ENCODE measurements at regions not wholly inside any gene's neighbourhood (a gene's known extent, or its start where the extent isn't known, plus 50 kb on each side); places are given as distances from the start of the nearest gene placed in this dataset.
A peak's percentile ranks its signal among the peaks of the same experiment; 100 is the strongest.

GRCh38 chr13:99752373-99752772 lies 219.2 kb downstream of the ZIC5 start:
- TF ChIP-seq, protein P1, sequence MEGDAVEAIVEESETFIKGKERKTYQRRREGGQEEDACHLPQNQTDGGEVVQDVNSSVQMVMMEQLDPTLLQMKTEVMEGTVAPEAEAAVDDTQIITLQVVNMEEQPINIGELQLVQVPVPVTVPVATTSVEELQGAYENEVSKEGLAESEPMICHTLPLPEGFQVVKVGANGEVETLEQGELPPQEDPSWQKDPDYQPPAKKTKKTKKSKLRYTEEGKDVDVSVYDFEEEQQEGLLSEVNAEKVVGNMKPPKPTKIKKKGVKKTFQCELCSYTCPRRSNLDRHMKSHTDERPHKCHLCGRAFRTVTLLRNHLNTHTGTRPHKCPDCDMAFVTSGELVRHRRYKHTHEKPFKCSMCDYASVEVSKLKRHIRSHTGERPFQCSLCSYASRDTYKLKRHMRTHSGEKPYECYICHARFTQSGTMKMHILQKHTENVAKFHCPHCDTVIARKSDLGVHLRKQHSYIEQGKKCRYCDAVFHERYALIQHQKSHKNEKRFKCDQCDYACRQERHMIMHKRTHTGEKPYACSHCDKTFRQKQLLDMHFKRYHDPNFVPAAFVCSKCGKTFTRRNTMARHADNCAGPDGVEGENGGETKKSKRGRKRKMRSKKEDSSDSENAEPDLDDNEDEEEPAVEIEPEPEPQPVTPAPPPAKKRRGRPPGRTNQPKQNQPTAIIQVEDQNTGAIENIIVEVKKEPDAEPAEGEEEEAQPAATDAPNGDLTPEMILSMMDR (conservative IDR thresholded peaks at IDR 0.05): no peak
- WGBS (ENCODE audit: extremely low coverage, insufficient read length, low lambda C conversion rate): no CpG with 5 or more reads among the region's 2 CpGs
- no peak overlapping the region for H4K5ac ChIP-seq (ENCODE audit: insufficient read length, low read depth, low read length)
- no peak for DNase-seq
- H3K14ac ChIP-seq (ENCODE audit: insufficient read depth, low read length): no peak overlapping the region
- H2BK20ac ChIP-seq (ENCODE audit: low read depth, low read length, poor library complexity, severe bottlenecking): no peak overlapping the region
- H3K4me2 ChIP-seq (ENCODE audit: insufficient read depth, insufficient read length, low read length): no peak overlapping the region
- no peak overlapping the region for H3K4ac ChIP-seq (ENCODE audit: low read depth, low read length)
- H3K27ac ChIP-seq (ENCODE audit: insufficient read length, low read depth, low read length): no peak overlapping the region
- no peak overlapping the region for H2AFZ ChIP-seq (ENCODE audit: low read length)
- no peak overlapping the region for H2BK15ac ChIP-seq (ENCODE audit: low read depth, low read length)
- H3K9ac ChIP-seq (ENCODE audit: extremely low read depth, insufficient read length, low read length): no peak overlapping the region
- Mint-ChIP-seq H3K4me1 (peaks cover 34 to 39% of the 10 kb centered on the region in 2 experiments), H3K36me3 (ENCODE audit: insufficient read depth in 1 of 3, low read depth in 3 of 3) (peaks cover 6 to 23% (median 7%) of the 10 kb centered on the region in 3 experiments), H3K27me3 (ENCODE audit: low read depth) (no peaks in the 10 kb centered on the region; the same call in 1 of the 2 replicates), H3K9me3 (peaks cover 0 to 2% of the 10 kb centered on the region in 2 experiments; a peak in 2 of 5 replicates), H3K27ac (peak overlapping the region; percentile 60 to 87 (median 67); a peak in 6 of 7 replicates), H3K4me3 (no peak overlapping the region)
- H3K79me1 ChIP-seq (ENCODE audit: insufficient read depth, low read depth, low read length, poor library complexity, severe bottlenecking): no peaks in the 10 kb centered on the region
- no peak overlapping the region for H3K23ac ChIP-seq (ENCODE audit: insufficient read length, low read depth, low read length)
- no peaks in the 10 kb centered on the region for H3K27me3 ChIP-seq (ENCODE audit: insufficient read depth, low read length)
- no peaks in the 10 kb centered on the region for H3K23me2 ChIP-seq (ENCODE audit: insufficient read length, low read depth, low read length, poor library complexity, severe bottlenecking)
- peaks cover 4% of the 10 kb centered on the region for H3K4me1 ChIP-seq (ENCODE audit: insufficient read depth, low read length)
- no peak overlapping the region for H4K91ac ChIP-seq (ENCODE audit: insufficient read length, low read depth, low read length)
- no peak overlapping the region for H2BK5ac ChIP-seq (ENCODE audit: insufficient read length, low read length)
- H3K18ac ChIP-seq (ENCODE audit: insufficient read length, low read depth, low read length): no peak overlapping the region
- no peak overlapping the region for H3K56ac ChIP-seq (ENCODE audit: insufficient read length, low read depth, low read length)
- no peak overlapping the region for H2BK12ac ChIP-seq (ENCODE audit: insufficient read length, low read depth, low read length)
- no peak overlapping the region for H2BK120ac ChIP-seq (ENCODE audit: low read depth, low read length, poor library complexity, severe bottlenecking)
- H2AK5ac ChIP-seq (ENCODE audit: insufficient read length, low read length): no peak overlapping the region
- H3K79me2 ChIP-seq (ENCODE audit: insufficient read depth, low read length): peaks cover 1% of the 10 kb centered on the region; the same call in 1 of the 2 replicates
- H4K20me1 ChIP-seq (ENCODE audit: control insufficient read depth, insufficient read depth, insufficient read length): no peaks in the 10 kb centered on the region
- H3K9me3 ChIP-seq (ENCODE audit: control insufficient read depth, low read depth, low read length): no peaks in the 10 kb centered on the region
- H3T11ph ChIP-seq (ENCODE audit: low read length): no peak overlapping the region
- no peak overlapping the region for H4K8ac ChIP-seq (replicated peaks; ENCODE audit: insufficient read length, low read depth, low read length)

Data from H9 (cell line).